T-helper 17 cell (primary cell): ENCODE measurements at regions not wholly inside any gene's neighbourhood (a gene's known extent, or its start where the extent isn't known, plus 50 kb on each side); places are given as distances from the start of the nearest gene placed in this dataset.
"Not testable (repeated sequence)": the region's sequence is repeated elsewhere in the genome, so short reads cannot be mapped to it uniquely, and the experiment has no call there.

Experiments used
- ATAC-seq: fragments of 150-1000 bp; cut with Tn5 transposase; 2 replicates; pipeline ENCODE4 v1.10.0; 2021; ENCODE audit warnings: mild to moderate bottlenecking, moderate library complexity
- DNase-seq, 3 donors: peaks; one replicate each; pipeline versions ENCODE4 v3.0.0 to v3.0.0-alpha.2; 2020 to 2021
- H3K9me3 ChIP-seq: one replicate; pipeline ENCODE4 v1.7.0; 2013; ENCODE audit warnings: low read length, mild to moderate bottlenecking; ENCODE audit not compliant: control insufficient read depth, poor library complexity, severe bottlenecking
- H3K27ac Mint-ChIP-seq: one replicate; pipeline ENCODE4 v1.8.0; 2022; ENCODE audit warnings: mild to moderate bottlenecking, moderate library complexity, mixed read lengths
- H3K27me3 Mint-ChIP-seq: one replicate; pipeline ENCODE4 v1.8.0; 2022; ENCODE audit warnings: mixed read lengths
- H3K36me3 Mint-ChIP-seq: one replicate; pipeline ENCODE4 v1.8.0; 2022; ENCODE audit warnings: low read depth, mixed read lengths
- H3K4me1 Mint-ChIP-seq: one replicate; pipeline ENCODE4 v1.8.0; 2022; ENCODE audit warnings: mild to moderate bottlenecking, mixed read lengths
- H3K4me3 Mint-ChIP-seq: one replicate; pipeline ENCODE4 v1.8.0; 2022; ENCODE audit warnings: mild to moderate bottlenecking, moderate library complexity, mixed read lengths

- Mint-ChIP-seq H3K36me3 (no peaks in the 10 kb centered on the region), H3K4me1 (no peaks in the 10 kb centered on the region), H3K27me3 (no peaks in the 10 kb centered on the region), H3K27ac (no peak overlapping the region), H3K4me3 (no peak overlapping the region)
- DNase-seq (no peak), ATAC-seq (no peak)
- H3K9me3 ChIP-seq = no peaks in the 10 kb centered on the region
These were observed 291.5 kb downstream of the MED10 start for GRCh38 chr5:6086871-6087270.

- Mint-ChIP-seq H3K36me3 (no peaks in the 10 kb centered on the region), H3K27ac (no peak overlapping the region), H3K4me3 (no peak overlapping the region), H3K4me1 (no peaks in the 10 kb centered on the region), H3K27me3 (no peaks in the 10 kb centered on the region)
- DNase-seq = no peak
- H3K9me3 ChIP-seq = no peaks in the 10 kb centered on the region
- ATAC-seq = no peak
These were observed 292.9 kb downstream of the MED10 start for GRCh38 chr5:6085341-6085860.

GRCh38 chr5:6084836-6085235, 293.5 kb downstream of the MED10 start:
- Mint-ChIP-seq H3K27ac (no peak overlapping the region), H3K36me3 (no peaks in the 10 kb centered on the region), H3K4me1 (no peaks in the 10 kb centered on the region), H3K4me3 (no peak overlapping the region), H3K27me3 (no peaks in the 10 kb centered on the region)
- DNase-seq (no peak), ATAC-seq (no peak)
- H3K9me3 ChIP-seq = no peaks in the 10 kb centered on the region

GRCh38 chr5:6084376-6084775, 294.0 kb downstream of the MED10 start:
- H3K9me3 ChIP-seq = no peaks in the 10 kb centered on the region
- ATAC-seq (no peak), DNase-seq (no peak)
- Mint-ChIP-seq H3K27me3 (no peaks in the 10 kb centered on the region), H3K4me1 (no peaks in the 10 kb centered on the region), H3K4me3 (no peak overlapping the region), H3K27ac (no peak overlapping the region), H3K36me3 (no peaks in the 10 kb centered on the region)

- Mint-ChIP-seq H3K36me3 (no peaks in the 10 kb centered on the region), H3K27me3 (no peaks in the 10 kb centered on the region), H3K27ac (no peak overlapping the region), H3K4me1 (no peaks in the 10 kb centered on the region), H3K4me3 (no peak overlapping the region)
- ATAC-seq (no peak), DNase-seq (no peak)
- no peaks in the 10 kb centered on the region for H3K9me3 ChIP-seq
These were observed 294.9 kb downstream of the MED10 start for GRCh38 chr5:6083311-6083978.

GRCh38 chr5:6082685-6083084, 295.7 kb downstream of the MED10 start:
- no peak for ATAC-seq
- H3K4me3 Mint-ChIP-seq = no peak overlapping the region

GRCh38 chr5:6081727-6082210, 296.6 kb downstream of the MED10 start:
- no peak overlapping the region for H3K4me3 Mint-ChIP-seq
- H3K4me1 Mint-ChIP-seq = no peaks in the 10 kb centered on the region
- ATAC-seq (no peak), DNase-seq (no peak)
- H3K27me3 Mint-ChIP-seq = no peaks in the 10 kb centered on the region
- H3K27ac Mint-ChIP-seq = no peak overlapping the region
- no peaks in the 10 kb centered on the region for H3K9me3 ChIP-seq
- no peaks in the 10 kb centered on the region for H3K36me3 Mint-ChIP-seq

More at GRCh38 chr5:6082685-6083084, 295.7 kb downstream of the MED10 start:
- Mint-ChIP-seq H3K27me3 (no peaks in the 10 kb centered on the region), H3K27ac (no peak overlapping the region), H3K36me3 (no peaks in the 10 kb centered on the region), H3K4me1 (no peaks in the 10 kb centered on the region)
- DNase-seq = no peak
- H3K9me3 ChIP-seq = no peaks in the 10 kb centered on the region

- Mint-ChIP-seq H3K27me3 (no peaks in the 10 kb centered on the region), H3K4me1 (no peaks in the 10 kb centered on the region), H3K4me3 (no peak overlapping the region), H3K27ac (no peak overlapping the region), H3K36me3 (no peaks in the 10 kb centered on the region)
- H3K9me3 ChIP-seq = no peaks in the 10 kb centered on the region
- DNase-seq = no peak
- ATAC-seq = no peak
These were observed 297.2 kb downstream of the MED10 start for GRCh38 chr5:6080930-6081726.

GRCh38 chr5:6080436-6080835, 297.9 kb downstream of the MED10 start:
- Mint-ChIP-seq H3K4me1 (no peaks in the 10 kb centered on the region), H3K36me3 (no peaks in the 10 kb centered on the region)

GRCh38 chr5:6078881-6079280, 299.5 kb downstream of the MED10 start:
- ATAC-seq = no peak
- no peaks in the 10 kb centered on the region for H3K9me3 ChIP-seq
- Mint-ChIP-seq H3K27ac (no peak overlapping the region), H3K36me3 (no peaks in the 10 kb centered on the region), H3K4me3 (no peak overlapping the region), H3K4me1 (no peaks in the 10 kb centered on the region), H3K27me3 (no peaks in the 10 kb centered on the region)
- no peak for DNase-seq

More at GRCh38 chr5:6080436-6080835, 297.9 kb downstream of the MED10 start:
- Mint-ChIP-seq H3K27me3 (no peaks in the 10 kb centered on the region), H3K4me3 (no peak overlapping the region), H3K27ac (no peak overlapping the region)
- DNase-seq (no peak), ATAC-seq (no peak)
- H3K9me3 ChIP-seq = no peaks in the 10 kb centered on the region

GRCh38 chr5:6076341-6077239, 301.8 kb downstream of the MED10 start:
- Mint-ChIP-seq H3K27ac (no peak overlapping the region), H3K4me1 (no peaks in the 10 kb centered on the region), H3K36me3 (no peaks in the 10 kb centered on the region), H3K27me3 (no peaks in the 10 kb centered on the region), H3K4me3 (no peak overlapping the region)
- DNase-seq = no peak
- no peaks in the 10 kb centered on the region for H3K9me3 ChIP-seq
- ATAC-seq = no peak

GRCh38 chr5:6072488-6072887, 305.9 kb downstream of the MED10 start:
- not testable (repeated sequence) for ATAC-seq, H3K27ac Mint-ChIP-seq, H3K4me1 Mint-ChIP-seq, H3K27me3 Mint-ChIP-seq, H3K9me3 ChIP-seq, H3K36me3 Mint-ChIP-seq, DNase-seq, H3K4me3 Mint-ChIP-seq
